MM.1S (cell line): ENCODE measurements at regions not wholly inside any gene's neighbourhood (a gene's known extent, or its start where the extent isn't known, plus 50 kb on each side); places are given as distances from the start of the nearest gene placed in this dataset.

Source experiments
- DNase-seq: peaks from one replicate; pipeline ENCODE4 v3.0.0-alpha.2; 2015
- H2AFZ ChIP-seq: fragments of 300-600 bp; sonication (generic); 2 replicates; pipeline ENCODE4 v1.6.0; 2016; ENCODE audit warnings: antibody characterized with exemption, low read length
- H3F3A ChIP-seq: fragments of 300-600 bp; sonication (generic); 2 replicates; pipeline ENCODE4 v1.6.1; 2016; ENCODE audit warnings: mild to moderate bottlenecking, antibody characterized with exemption, low read length, moderate library complexity, mixed read lengths; ENCODE audit not compliant: insufficient read depth
- H3K27ac ChIP-seq: fragments of 300-600 bp; sonication (generic); 2 replicates; pipeline ENCODE4 v1.5.1; 2016; ENCODE audit warnings: mild to moderate bottlenecking, low read length
- H3K27me3 ChIP-seq: fragments of 300-600 bp; sonication (generic); replicated peaks from 2 replicates; pipeline ENCODE4 v1.6.0; 2016; ENCODE audit warnings: low read length; ENCODE audit not compliant: insufficient read depth
- H3K36me3 ChIP-seq: fragments of 300-600 bp; sonication (generic); replicated peaks from 2 replicates; pipeline ENCODE4 v1.6.1; 2016; ENCODE audit warnings: mild to moderate bottlenecking, low read length, mixed read lengths; ENCODE audit not compliant: insufficient read depth
- H3K4me1 ChIP-seq: fragments of 300-600 bp; sonication (generic); 2 replicates; pipeline ENCODE4 v1.6.1; 2016; ENCODE audit warnings: low read length, mixed read lengths
- H3K4me2 ChIP-seq: fragments of 300-600 bp; sonication (generic); 2 replicates; pipeline ENCODE4 v1.6.0; 2016; ENCODE audit warnings: low read depth, low read length
- H3K4me3 ChIP-seq: fragments of 300-600 bp; sonication (generic); 2 replicates; pipeline ENCODE4 v1.5.1; 2016; ENCODE audit warnings: low read length, mixed read lengths
- H3K79me2 ChIP-seq: fragments of 300-600 bp; sonication (generic); 2 replicates; pipeline ENCODE4 v1.6.1; 2016; ENCODE audit warnings: mixed run types, low read length, mixed read lengths
- H3K9ac ChIP-seq: fragments of 300-600 bp; sonication (generic); 2 replicates; pipeline ENCODE4 v1.6.1; 2016; ENCODE audit warnings: low read length, mixed read lengths
- H3K9me2 ChIP-seq: fragments of 300-600 bp; sonication (generic); replicated peaks from 2 replicates; pipeline ENCODE4 v1.6.1; 2016; ENCODE audit warnings: mild to moderate bottlenecking, low read length, mixed read lengths; ENCODE audit not compliant: insufficient read depth
- H3K9me3 ChIP-seq: fragments of 300-600 bp; sonication (generic); replicated peaks from 2 replicates; pipeline ENCODE4 v1.6.1; 2016; ENCODE audit warnings: mild to moderate bottlenecking, low read length, mixed read lengths; ENCODE audit not compliant: insufficient read depth
- H4K20me1 ChIP-seq: fragments of 300-600 bp; sonication (generic); 2 replicates; pipeline ENCODE4 v1.6.1; 2016; ENCODE audit warnings: mild to moderate bottlenecking, low read length, moderate library complexity, mixed read lengths; ENCODE audit not compliant: insufficient read depth
- EZH2 ChIP-seq: fragments of 300-600 bp; sonication (generic); optimal IDR thresholded peaks from 2 replicates; pipeline ENCODE3; 2017; ENCODE audit warnings: low read depth, mild to moderate bottlenecking, antibody characterized with exemption, low read length, mixed read lengths
- EZH2phosphoT487 ChIP-seq: fragments of 300-600 bp; sonication (generic); IDR thresholded peaks from 2 replicates; pipeline ENCODE4 v1.6.1; 2018; ENCODE audit warnings: antibody characterized with exemption, low read length
- TF ChIP-seq, protein P1 (sequence below): fragments of 300-600 bp; sonication (generic); IDR thresholded peaks from 2 replicates; pipeline ENCODE4 v1.5.1; 2016; ENCODE audit warnings: antibody characterized with exemption, low read length, mixed read lengths

DNA sequence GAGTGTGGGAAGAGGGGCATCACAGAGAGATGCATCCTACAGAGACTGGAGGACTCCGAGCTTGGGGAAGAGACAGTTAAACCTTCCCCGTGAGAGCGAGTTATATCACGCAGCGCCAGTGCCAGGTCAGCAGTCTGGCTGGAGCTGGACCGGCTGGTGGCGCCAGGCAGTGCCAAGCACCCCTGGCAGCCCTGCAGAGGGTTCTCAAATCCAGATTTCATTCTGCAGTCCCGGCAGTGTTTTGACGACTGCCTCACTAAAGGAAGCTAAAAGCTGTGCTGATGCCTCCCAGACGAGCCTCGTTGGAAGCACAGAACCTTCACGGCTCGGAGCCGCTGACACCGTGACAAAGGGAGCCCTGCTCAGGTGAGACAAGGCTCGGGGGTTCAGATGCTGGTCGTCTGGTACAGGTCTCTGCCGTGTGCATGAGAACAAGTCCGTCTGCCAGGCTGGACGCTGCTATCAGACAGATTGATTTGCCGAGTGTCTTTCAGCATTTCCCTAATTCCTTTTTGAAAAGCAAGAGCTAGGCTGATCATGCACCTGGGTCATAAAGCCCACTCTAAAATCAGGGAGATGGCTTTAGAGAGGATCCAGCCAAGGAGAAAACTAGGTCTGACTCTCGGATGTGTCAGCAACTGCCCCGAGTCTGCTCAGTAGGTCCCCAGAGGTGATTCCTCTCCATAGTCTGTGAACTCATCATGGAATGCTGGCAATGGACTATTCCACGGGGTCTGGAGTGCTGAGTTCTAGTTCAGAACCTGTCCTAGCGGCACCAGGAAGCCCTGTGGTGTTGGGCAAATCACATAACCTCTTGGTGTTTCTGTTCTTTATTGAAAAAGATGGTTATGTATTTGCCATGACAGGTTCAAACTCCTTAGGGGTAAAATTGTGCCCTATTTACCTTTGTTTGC is 240.6 kb downstream of the SOX11 start:
- no peaks in the 10 kb centered on the region for H3K36me3 ChIP-seq
- peaks cover 6% of the 10 kb centered on the region; the same call in 1 of the 2 replicates for H3K4me1 ChIP-seq
- H2AFZ ChIP-seq, result no peak overlapping the region
- H3K4me3 ChIP-seq, result no peak overlapping the region
- no peaks in the 10 kb centered on the region for H3K27me3 ChIP-seq
- no peak overlapping the region for H3K9ac ChIP-seq
- H3F3A ChIP-seq, result no peaks in the 10 kb centered on the region
- no peaks in the 10 kb centered on the region for H4K20me1 ChIP-seq
- no peaks in the 10 kb centered on the region for H3K9me2 ChIP-seq
- no peaks in the 10 kb centered on the region for H3K79me2 ChIP-seq
- no peak overlapping the region for H3K27ac ChIP-seq
- H3K4me2 ChIP-seq, result no peak overlapping the region
- H3K9me3 ChIP-seq, result no peaks in the 10 kb centered on the region
- no peak for DNase-seq
- TF ChIP-seq EZH2 (no peak), EZH2phosphoT487 (no peak)
- TF ChIP-seq, protein P1, sequence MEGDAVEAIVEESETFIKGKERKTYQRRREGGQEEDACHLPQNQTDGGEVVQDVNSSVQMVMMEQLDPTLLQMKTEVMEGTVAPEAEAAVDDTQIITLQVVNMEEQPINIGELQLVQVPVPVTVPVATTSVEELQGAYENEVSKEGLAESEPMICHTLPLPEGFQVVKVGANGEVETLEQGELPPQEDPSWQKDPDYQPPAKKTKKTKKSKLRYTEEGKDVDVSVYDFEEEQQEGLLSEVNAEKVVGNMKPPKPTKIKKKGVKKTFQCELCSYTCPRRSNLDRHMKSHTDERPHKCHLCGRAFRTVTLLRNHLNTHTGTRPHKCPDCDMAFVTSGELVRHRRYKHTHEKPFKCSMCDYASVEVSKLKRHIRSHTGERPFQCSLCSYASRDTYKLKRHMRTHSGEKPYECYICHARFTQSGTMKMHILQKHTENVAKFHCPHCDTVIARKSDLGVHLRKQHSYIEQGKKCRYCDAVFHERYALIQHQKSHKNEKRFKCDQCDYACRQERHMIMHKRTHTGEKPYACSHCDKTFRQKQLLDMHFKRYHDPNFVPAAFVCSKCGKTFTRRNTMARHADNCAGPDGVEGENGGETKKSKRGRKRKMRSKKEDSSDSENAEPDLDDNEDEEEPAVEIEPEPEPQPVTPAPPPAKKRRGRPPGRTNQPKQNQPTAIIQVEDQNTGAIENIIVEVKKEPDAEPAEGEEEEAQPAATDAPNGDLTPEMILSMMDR, result no peak

DNA sequence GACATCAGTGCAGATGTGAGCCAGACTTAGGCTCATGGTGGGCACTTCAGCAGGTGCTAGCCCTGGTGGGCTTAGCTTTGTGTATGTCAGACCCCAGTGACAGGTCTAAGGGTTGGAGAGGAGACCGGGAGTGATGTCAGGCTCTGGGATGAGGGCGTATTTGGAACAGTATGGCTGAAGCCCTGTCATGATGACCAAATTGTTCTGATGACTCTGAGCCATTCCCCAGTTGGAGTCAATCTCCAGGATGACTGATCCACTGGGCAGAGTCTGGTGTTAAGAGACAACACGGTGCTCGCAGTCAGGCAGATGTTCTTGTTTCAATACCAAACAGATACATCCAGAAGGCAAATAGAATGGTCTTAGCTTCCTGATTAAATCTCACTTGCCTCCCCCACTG is 241.5 kb downstream of the SOX11 start:
- no peak overlapping the region for H3K27ac ChIP-seq
- H3K9me3 ChIP-seq, result no peaks in the 10 kb centered on the region
- H3K4me3 ChIP-seq, result no peak overlapping the region
- H3K36me3 ChIP-seq, result no peaks in the 10 kb centered on the region
- H3K9ac ChIP-seq, result no peak overlapping the region
- no peaks in the 10 kb centered on the region for H3K27me3 ChIP-seq
- TF ChIP-seq, protein P1, result no peak
- TF ChIP-seq EZH2, result no peak
- no peak for TF ChIP-seq EZH2phosphoT487
- H3K4me2 ChIP-seq, result no peak overlapping the region
- H3F3A ChIP-seq, result no peaks in the 10 kb centered on the region
- no peak overlapping the region for H2AFZ ChIP-seq
- H3K9me2 ChIP-seq, result no peaks in the 10 kb centered on the region
- no peaks in the 10 kb centered on the region for H3K79me2 ChIP-seq
- H3K4me1 ChIP-seq, result peaks cover 6% of the 10 kb centered on the region; the same call in 1 of the 2 replicates
- DNase-seq, result no peak
- no peaks in the 10 kb centered on the region for H4K20me1 ChIP-seq

DNA sequence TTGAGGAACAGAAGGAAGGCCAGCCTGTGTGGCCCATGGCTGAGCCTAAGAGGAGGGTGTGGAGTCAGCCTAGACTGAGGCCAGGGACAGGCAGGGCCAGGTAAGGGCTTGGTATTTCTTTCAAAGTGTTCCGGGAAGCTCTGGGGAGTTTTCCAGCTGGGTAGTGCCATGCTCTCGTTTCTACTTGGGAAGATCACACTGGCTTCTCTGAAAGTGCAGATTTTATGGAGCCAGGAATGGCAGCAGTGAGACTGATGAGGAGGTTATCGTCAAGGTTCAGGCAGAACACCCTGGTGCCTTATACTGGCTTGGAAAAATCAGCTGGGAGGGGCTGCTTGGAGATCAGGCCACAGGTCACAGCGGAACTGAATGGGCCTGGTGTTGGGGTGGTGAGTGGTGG is 245.1 kb downstream of the SOX11 start:
- peaks cover under 1% of the 10 kb centered on the region; the same call in 1 of the 2 replicates for H3F3A ChIP-seq

More for the DNA sequence above, 245.1 kb downstream of the SOX11 start:
- H3K9me3 ChIP-seq, result no peaks in the 10 kb centered on the region
- H3K4me1 ChIP-seq, result peaks cover 8% of the 10 kb centered on the region; the same call in 1 of the 2 replicates
- no peak for DNase-seq
- H3K36me3 ChIP-seq, result no peaks in the 10 kb centered on the region
- no peak overlapping the region for H3K4me2 ChIP-seq
- H3K79me2 ChIP-seq, result no peaks in the 10 kb centered on the region
- no peaks in the 10 kb centered on the region for H4K20me1 ChIP-seq
- no peak overlapping the region for H3K4me3 ChIP-seq
- no peak overlapping the region for H3K27ac ChIP-seq
- no peaks in the 10 kb centered on the region for H3K27me3 ChIP-seq
- TF ChIP-seq EZH2 (no peak), EZH2phosphoT487 (no peak)
- TF ChIP-seq, protein P1, result no peak
- no peak overlapping the region for H3K9ac ChIP-seq
- no peaks in the 10 kb centered on the region for H3K9me2 ChIP-seq
- no peak overlapping the region for H2AFZ ChIP-seq
